ENCODE measurements at regions not wholly inside any gene's neighbourhood (a gene's known extent, or its start where the extent isn't known, plus 50 kb on each side); places are given as distances from the start of the nearest gene placed in this dataset.
A peak's percentile ranks its signal among the peaks of the same experiment; 100 is the strongest.

DNA sequence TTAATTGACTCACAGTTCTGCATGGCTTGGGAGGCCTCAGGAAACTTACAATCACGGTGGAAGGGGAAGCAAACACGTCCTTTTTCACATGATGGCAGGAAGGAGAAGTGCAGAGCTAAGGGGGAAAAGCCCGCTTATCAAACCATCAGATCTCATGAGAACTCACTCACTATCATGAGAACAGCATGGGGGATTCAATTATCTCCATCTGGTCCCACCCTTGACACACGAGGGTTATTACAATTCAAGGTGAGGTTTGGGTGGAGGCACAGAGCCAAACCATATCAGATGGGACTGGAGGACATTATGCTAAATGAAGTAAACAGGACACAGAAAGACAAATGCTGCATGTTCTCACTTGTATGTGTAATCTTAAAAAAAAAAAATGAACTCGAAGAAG, 141.4 kb upstream of the HABP2 start:
- H3K27me3 ChIP-seq (ENCODE audit: control insufficient read depth, insufficient read depth, low read length, poor library complexity, severe bottlenecking) = peaks cover 5% of the 10 kb centered on the region
- Mint-ChIP-seq H3K27me3 (ENCODE audit: insufficient read depth) (peaks cover 12% of the 10 kb centered on the region), H3K4me1 (peaks cover 51% of the 10 kb centered on the region), H3K27ac (peak overlapping the region; percentile 89), H3K9me3 (peaks cover 11% of the 10 kb centered on the region), H3K4me3 (peak overlapping the region; percentile 10), H3K36me3 (ENCODE audit: low read depth) (no peaks in the 10 kb centered on the region)
- WGBS, 2 experiments (ENCODE audit: insufficient coverage in 1 of 2, insufficient read length in 1 of 2) = 42 to 59% methylated on average over 4 of the region's 5 CpGs
- no peak overlapping the region for H3K27ac ChIP-seq (ENCODE audit: low read depth, low read length)
- no peaks in the 10 kb centered on the region for H3K9me3 ChIP-seq (ENCODE audit: control insufficient read depth, low read length)
- TF ChIP-seq, protein P1, sequence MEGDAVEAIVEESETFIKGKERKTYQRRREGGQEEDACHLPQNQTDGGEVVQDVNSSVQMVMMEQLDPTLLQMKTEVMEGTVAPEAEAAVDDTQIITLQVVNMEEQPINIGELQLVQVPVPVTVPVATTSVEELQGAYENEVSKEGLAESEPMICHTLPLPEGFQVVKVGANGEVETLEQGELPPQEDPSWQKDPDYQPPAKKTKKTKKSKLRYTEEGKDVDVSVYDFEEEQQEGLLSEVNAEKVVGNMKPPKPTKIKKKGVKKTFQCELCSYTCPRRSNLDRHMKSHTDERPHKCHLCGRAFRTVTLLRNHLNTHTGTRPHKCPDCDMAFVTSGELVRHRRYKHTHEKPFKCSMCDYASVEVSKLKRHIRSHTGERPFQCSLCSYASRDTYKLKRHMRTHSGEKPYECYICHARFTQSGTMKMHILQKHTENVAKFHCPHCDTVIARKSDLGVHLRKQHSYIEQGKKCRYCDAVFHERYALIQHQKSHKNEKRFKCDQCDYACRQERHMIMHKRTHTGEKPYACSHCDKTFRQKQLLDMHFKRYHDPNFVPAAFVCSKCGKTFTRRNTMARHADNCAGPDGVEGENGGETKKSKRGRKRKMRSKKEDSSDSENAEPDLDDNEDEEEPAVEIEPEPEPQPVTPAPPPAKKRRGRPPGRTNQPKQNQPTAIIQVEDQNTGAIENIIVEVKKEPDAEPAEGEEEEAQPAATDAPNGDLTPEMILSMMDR (conservative IDR thresholded peaks at IDR 0.05) = no peak
- peak overlapping the region; percentile 10 for H3K4me3 ChIP-seq (ENCODE audit: low read length)
- H3K36me3 ChIP-seq (ENCODE audit: control insufficient read depth, insufficient read depth, low read length) = no peaks in the 10 kb centered on the region
- H3K9ac ChIP-seq (ENCODE audit: extremely low read depth, low read length, poor library complexity, severe bottlenecking) = peak overlapping the region; percentile 29
- H3K4me1 ChIP-seq (ENCODE audit: control insufficient read depth, insufficient read depth, low read length) = peaks cover 18% of the 10 kb centered on the region
- no peak for DNase-seq

DNA sequence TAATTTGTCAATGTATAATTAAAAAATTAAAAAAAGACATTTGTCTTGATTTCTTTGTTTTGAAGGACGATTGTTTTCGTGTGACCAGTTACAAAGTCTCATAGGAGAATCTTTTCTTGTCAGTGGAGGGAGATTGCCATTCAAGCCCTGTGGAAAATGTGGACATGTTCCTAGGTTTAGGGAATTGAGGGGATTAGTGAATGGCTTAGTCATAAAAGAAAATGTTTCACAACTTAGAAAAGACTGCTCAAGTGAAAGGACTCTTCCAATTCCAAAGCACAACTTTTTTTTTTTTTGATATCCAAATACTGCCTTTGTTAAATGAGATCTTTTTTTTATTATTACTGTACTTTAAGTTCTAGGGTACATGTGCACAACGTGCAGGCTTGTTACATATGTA, 140.7 kb upstream of the HABP2 start:
- Mint-ChIP-seq H3K27me3 (ENCODE audit: insufficient read depth) (peaks cover 9% of the 10 kb centered on the region), H3K9me3 (peaks cover 11% of the 10 kb centered on the region), H3K4me3 (no peak overlapping the region), H3K4me1 (peaks cover 47% of the 10 kb centered on the region), H3K36me3 (ENCODE audit: low read depth) (no peaks in the 10 kb centered on the region), H3K27ac (no peak overlapping the region)
- no peaks in the 10 kb centered on the region for H3K27me3 ChIP-seq (ENCODE audit: control insufficient read depth, insufficient read depth, low read length, poor library complexity, severe bottlenecking)
- H3K27ac ChIP-seq (ENCODE audit: low read depth, low read length) = no peak overlapping the region
- H3K4me1 ChIP-seq (ENCODE audit: control insufficient read depth, insufficient read depth, low read length) = peaks cover 17% of the 10 kb centered on the region
- no peaks in the 10 kb centered on the region for H3K36me3 ChIP-seq (ENCODE audit: control insufficient read depth, insufficient read depth, low read length)
- TF ChIP-seq, protein P1 (conservative IDR thresholded peaks at IDR 0.05) = no peak
- DNase-seq = no peak
- H3K9ac ChIP-seq (ENCODE audit: extremely low read depth, low read length, poor library complexity, severe bottlenecking) = no peak overlapping the region
- WGBS, 2 experiments (ENCODE audit: insufficient coverage in 1 of 2, insufficient read length in 1 of 2) = 94 to 100% methylated on average over 2 to 3 of the region's 3 CpGs
- H3K4me3 ChIP-seq (ENCODE audit: low read length) = no peak overlapping the region
- no peaks in the 10 kb centered on the region for H3K9me3 ChIP-seq (ENCODE audit: control insufficient read depth, low read length)

DNA sequence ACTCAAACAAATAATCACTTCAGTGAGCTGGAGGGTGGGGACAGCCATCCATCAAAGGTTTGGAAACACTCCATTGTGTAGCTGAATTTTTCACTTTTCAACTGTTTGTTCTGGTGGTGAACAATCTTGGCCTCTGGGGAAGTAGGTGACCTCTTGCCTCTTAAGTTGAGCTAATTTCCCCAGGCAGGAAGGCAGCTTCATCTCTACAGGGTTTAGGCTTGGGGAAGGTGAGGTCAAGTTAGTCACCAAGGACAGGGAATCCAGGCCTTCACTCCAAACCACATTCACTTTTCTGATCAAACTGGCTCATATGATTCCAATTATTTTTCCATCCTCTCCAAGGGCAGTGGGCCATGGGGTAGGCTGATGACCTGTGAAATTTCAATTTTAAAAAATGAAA, 138.3 kb upstream of the HABP2 start:
- Mint-ChIP-seq H3K4me3 (no peak overlapping the region), H3K27ac (no peak overlapping the region), H3K4me1 (peaks cover 27% of the 10 kb centered on the region), H3K9me3 (peaks cover 17% of the 10 kb centered on the region), H3K27me3 (ENCODE audit: insufficient read depth) (peaks cover 9% of the 10 kb centered on the region), H3K36me3 (ENCODE audit: low read depth) (no peaks in the 10 kb centered on the region)
- Histone ChIP-seq H3K4me1 (ENCODE audit: control insufficient read depth, insufficient read depth, low read length) (peaks cover 8% of the 10 kb centered on the region), H3K27ac (ENCODE audit: low read depth, low read length) (no peak overlapping the region), H3K9ac (ENCODE audit: extremely low read depth, low read length, poor library complexity, severe bottlenecking) (no peak overlapping the region), H3K4me3 (ENCODE audit: low read length) (no peak overlapping the region), H3K36me3 (ENCODE audit: control insufficient read depth, insufficient read depth, low read length) (no peaks in the 10 kb centered on the region), H3K9me3 (ENCODE audit: control insufficient read depth, low read length) (peaks cover 7% of the 10 kb centered on the region), H3K27me3 (ENCODE audit: control insufficient read depth, insufficient read depth, low read length, poor library complexity, severe bottlenecking) (no peaks in the 10 kb centered on the region)
- TF ChIP-seq, protein P1 (conservative IDR thresholded peaks at IDR 0.05) = no peak
- no peak for DNase-seq
